Right renal pelvis (tissue), 4 donors: ENCODE measurements at regions not wholly inside any gene's neighbourhood (a gene's known extent, or its start where the extent isn't known, plus 50 kb on each side); places are given as distances from the start of the nearest gene placed in this dataset.
"Not testable (repeated sequence)": the region's sequence is repeated elsewhere in the genome, so short reads cannot be mapped to it uniquely, and the experiment has no call there.

Experiments
- DNase-seq, 4 donors: peaks; one replicate each; pipeline ENCODE4 v3.0.0-alpha.2; 2013; ENCODE audit warnings: low read depth in 4 of 4, low spot score in 3 of 4, missing footprints in 1 of 4

DNA sequence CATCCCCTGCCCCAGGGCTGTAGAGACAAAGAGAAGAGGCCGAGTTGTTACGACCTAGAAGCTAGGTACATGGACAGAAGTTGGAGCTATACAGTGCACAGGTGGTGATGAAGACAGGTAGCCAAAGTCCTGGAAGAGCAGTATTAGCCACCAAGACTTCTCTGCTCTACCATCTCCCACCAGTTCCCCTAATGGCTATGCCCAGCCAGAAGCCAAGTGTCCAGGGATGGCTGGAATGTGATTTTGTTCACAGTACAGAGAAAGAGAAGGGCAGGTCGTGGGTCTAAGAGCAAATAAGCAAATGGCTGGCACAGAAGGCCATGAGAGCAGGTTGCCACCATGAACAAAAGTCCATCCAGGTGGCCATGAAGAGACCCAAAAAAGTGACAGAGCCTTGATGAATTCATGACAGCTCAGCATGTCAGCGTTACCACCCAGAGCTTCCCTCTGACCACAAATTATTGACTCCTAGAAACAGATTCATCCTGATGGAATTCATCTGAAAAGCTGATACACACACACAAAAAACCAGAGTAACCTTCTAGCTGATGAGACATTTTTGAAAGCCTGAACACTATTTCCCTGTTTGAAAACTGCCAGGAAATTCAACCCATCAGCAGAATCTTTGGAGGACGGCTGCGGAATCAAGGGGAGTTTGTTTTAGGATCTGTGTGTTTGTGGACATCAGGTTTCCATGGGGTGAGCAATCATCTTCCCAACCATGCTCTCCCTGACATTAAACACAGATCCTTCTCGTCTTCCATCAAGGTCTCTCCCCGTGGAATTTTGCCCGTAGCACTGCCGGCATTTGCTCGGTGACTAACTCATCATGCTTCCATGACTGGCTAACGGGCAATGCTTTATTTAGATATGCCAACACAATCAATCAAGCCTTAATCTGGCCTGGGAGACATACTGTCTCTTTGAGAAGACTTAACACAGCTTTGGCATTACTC, 906.7 kb upstream of the AUTS2 start:
- DNase-seq, result no peak

GRCh38 chr7:68692511-68692910, 905.8 kb upstream of the AUTS2 start:
- no peak for DNase-seq

- DNase-seq, result no peak
These were observed 903.6 kb upstream of the AUTS2 start for GRCh38 chr7:68694656-68695055.

GRCh38 chr7:68697796-68698280, 900.4 kb upstream of the AUTS2 start:
- DNase-seq, result no peak

- no peak for DNase-seq
These were observed 899.1 kb upstream of the AUTS2 start for GRCh38 chr7:68699090-68699711.

DNA sequence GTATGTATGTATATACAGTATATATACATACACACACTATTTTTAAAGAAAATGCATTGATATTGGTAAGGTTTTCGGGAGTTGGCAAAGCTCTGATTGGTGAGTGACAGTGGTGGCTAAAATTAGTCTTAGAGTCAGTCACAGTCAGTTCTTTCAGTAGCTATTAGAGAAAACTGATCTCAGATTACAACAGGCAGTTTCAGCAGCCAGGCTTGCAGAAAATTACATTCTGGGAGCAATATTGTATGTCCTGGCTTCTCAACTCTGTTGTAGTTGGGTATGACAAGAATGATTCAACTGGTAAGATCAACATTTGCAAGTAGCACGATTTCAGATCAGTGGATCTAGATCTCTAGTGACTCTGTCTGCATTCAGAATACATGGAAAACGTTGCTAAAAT, 897.9 kb upstream of the AUTS2 start:
- DNase-seq, result no peak

- DNase-seq, result no peak
These were observed 892.0 kb upstream of the AUTS2 start for GRCh38 chr7:68706291-68706690.

DNA sequence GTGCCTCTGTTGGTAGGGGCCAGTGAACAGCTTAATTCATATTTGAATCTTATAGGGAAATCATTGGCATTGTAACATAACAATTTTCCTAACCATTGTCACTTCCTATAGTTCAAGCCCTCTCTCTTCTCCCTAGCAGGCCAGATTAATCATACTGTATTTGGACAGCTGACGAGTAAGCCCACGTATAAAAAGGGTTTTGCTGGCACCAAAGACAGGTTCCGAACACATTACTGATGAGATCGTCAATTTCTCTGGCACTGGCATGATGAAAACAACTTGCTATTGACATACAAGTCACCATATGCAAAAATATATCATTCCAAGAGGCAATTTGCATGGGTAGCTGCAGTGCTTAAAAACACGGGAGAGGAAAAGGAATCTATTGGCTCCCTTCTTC, 891.1 kb upstream of the AUTS2 start:
- no peak for DNase-seq

GRCh38 chr7:68707958-68708357, 890.3 kb upstream of the AUTS2 start:
- DNase-seq, result no peak

DNA sequence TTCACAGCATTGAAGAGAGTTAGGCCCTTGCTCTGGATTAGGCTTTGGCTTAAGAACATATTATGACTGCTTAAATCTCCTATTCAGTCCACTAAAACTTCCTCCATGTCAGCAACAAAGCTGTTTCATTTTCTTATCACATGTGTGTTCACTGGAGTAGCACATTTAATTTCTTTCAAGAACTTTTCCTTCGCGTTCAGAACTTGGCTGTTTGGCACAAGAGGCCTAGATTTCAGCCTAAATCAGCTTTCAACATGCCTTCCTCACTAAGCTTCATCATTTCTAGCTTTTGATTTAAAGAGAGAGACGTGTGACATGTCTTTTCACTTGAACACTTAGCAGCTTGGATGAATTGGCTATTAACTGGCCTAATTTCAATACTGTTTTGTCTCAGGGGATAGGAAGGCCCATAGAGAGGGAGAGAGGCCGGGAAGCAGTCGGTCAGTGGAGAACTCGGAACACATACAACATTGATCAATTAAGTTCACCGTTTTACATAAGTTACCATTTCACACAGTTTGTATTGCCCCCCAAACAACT, 885.2 kb upstream of the AUTS2 start:
- DNase-seq, result no peak

DNA sequence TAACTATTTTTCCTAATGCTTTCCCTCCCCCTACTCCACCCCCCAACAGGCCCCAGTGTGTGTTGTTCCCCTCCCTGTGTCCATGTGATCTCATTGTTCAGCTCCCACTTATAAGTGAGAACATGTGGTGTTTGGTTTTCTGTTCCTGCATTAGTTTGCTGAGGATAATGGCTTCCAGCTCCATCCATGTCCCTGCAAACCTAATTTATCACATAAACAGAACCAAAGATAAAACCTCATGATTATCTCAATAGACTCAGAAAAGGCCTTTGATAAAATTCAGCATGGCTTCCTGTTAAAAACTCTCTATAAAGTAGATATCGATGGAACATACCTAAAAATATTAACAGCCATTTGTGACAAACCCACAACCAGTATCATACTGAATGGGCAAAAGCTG, 884.1 kb upstream of the AUTS2 start:
- DNase-seq, result not testable (repeated sequence)

DNA sequence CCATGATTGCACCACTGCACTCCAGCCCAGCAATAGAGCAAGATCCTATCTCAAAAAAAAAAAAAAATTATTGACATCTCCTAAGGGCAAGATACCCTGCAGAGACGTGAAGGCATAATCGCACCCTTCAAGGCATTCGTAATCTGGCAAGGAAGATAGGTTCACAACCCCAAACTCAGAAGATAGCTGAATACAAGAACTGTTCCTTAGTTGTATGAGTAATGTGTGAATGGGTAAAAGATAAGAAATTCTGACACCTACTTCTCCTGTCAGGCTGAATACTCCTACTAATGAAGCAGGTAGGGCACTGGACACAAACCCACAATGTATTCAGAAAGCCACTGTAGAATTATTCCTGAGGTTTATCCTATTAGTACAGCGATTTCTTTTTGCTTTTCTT, 882.4 kb upstream of the AUTS2 start:
- no peak for DNase-seq

- no peak for DNase-seq
These were observed 881.1 kb upstream of the AUTS2 start for GRCh38 chr7:68717176-68717575.

DNA sequence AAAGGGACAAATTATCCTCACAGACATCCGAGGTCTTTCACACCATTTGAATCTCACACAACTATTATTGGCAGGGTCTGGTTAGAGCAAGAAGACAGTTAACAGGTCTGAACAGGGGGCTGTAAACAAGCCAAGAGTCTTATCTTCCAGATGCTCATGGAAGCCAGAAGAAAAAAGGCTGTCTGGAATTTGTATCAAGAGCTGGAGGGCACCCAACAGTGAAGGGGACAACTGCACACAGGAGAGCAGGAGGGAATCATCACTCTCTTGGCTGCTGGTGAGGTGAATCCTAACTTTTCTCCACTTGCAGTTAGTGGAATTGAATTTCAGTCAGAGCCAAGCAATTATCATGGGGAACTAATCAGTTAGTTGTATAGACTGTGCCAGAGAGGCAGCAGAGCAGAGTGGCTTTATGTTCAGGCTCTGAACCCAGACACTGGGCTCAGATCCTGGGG, 880.2 kb upstream of the AUTS2 start:
- no peak for DNase-seq

DNA sequence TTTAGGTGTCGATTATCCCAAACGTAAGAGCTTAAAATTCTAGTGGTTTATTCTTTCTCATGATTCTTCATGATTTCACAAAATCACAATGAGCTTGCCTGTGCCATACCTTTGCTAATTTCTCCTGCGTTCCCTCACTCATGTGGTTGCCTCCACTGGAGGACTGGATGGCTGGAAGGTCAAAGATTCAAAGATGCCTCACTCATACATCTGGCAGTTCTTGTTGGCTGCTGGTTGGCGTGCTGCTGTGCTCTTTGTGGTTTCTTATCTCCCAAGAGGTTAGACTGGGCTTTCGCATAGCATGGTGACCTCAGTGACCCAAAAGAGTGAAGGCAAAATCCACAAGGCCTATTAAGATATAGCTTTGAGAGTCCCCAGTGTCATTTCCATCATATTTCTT, 877.6 kb upstream of the AUTS2 start:
- no peak for DNase-seq

GRCh38 chr7:68722044-68722443, 876.2 kb upstream of the AUTS2 start:
- no peak for DNase-seq

DNA sequence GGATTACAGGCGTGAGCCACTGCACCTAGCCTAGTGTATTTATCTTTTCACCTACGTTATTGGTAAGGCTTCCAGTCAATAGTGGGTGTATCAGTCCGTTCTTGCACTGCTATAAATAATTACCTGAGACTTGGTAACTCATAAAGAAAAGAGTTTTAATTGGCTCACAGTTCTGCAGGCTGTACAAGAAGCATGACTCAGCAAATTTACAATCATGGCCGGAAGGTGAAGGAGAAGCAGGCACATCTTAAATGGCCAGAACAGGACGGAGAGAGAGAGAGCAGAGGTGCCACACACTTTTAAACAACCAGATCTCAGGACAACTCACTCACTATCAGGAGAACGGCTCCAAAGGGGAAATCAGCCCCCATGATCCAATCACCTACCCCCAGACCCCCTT, 873.3 kb upstream of the AUTS2 start:
- no peak for DNase-seq

- DNase-seq, result no peak
These were observed 872.2 kb upstream of the AUTS2 start for GRCh38 chr7:68725843-68726785.

GRCh38 chr7:68728720-68729119, 869.6 kb upstream of the AUTS2 start:
- not testable (repeated sequence) for DNase-seq

DNA sequence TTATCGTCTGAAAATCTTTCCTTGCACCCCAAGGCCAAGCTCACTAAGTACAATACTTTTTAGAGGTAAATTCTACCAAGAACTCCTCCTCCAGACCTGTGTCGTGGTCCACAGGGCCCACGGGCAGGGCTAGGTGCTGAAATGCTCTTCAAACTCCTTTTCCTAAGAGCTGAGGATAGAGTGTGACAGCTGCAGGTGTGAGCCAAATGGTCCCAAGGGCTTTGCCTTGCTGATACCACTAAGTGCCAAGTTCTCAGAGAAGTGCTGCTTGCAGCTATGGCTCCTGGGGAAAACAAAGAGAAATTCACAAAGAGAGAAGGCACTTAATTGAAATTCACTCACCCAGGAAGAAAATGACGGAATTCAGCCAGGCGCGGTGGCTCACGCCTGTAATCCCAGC, 868.9 kb upstream of the AUTS2 start:
- no peak for DNase-seq
